Keratinocyte (primary cell): ENCODE measurements at regions not wholly inside any gene's neighbourhood (a gene's known extent, or its start where the extent isn't known, plus 50 kb on each side); places are given as distances from the start of the nearest gene placed in this dataset.

Source experiments
- DNase-seq: peaks from one replicate; pipeline ENCODE4 v3.0.0-alpha.2; 2011; ENCODE audit warnings: low read depth, missing footprints, low spot score
- FAIRE-seq: peaks from 2 replicates; lab custom pipeline; 2011; peaks lifted over from hg19 to GRCh38; lab: Jason Lieb, UNC
- H2AFZ ChIP-seq: 2 replicates; pipeline ENCODE4 v1.6.0; 2012; ENCODE audit warnings: low read length, control low read depth, inconsistent platforms; ENCODE audit not compliant: control insufficient read depth
- H3K27ac ChIP-seq: 2 replicates; pipeline ENCODE4 v1.5.1; 2011; ENCODE audit warnings: low read length; ENCODE audit not compliant: control insufficient read depth, insufficient read depth
- H3K27me3 ChIP-seq: 3 replicates; pipeline ENCODE4 v1.6.0; 2011; ENCODE audit warnings: low read length; ENCODE audit not compliant: control insufficient read depth, insufficient read depth; ENCODE audit errors: extremely low read depth
- H3K36me3 ChIP-seq, 2 experiments: 2 replicates in 1 of 2; 3 replicates in 1 of 2; pipeline ENCODE4 v1.5.1; 2011; ENCODE audit warnings: low read length in 2 of 2, mild to moderate bottlenecking in 1 of 2; ENCODE audit not compliant: control insufficient read depth in 2 of 2, insufficient read depth in 2 of 2; ENCODE audit errors: extremely low read depth in 1 of 2
- H3K4me1 ChIP-seq: 3 replicates; pipeline ENCODE4 v1.5.1; 2011; ENCODE audit warnings: low read length; ENCODE audit not compliant: control insufficient read depth, insufficient read depth; ENCODE audit errors: extremely low read depth
- H3K4me2 ChIP-seq: 3 replicates; pipeline ENCODE4 v1.6.0; 2011; ENCODE audit warnings: low read depth, low read length; ENCODE audit not compliant: control insufficient read depth, insufficient read depth; ENCODE audit errors: extremely low read depth
- H3K4me3 ChIP-seq, 3 experiments: fragments of 200-600 bp in 1 of 3; sonication (generic) in 1 of 3; 2 replicates in 2 of 3; 3 replicates in 1 of 3; pipeline ENCODE4 v1.5.1; 2011 to 2016; ENCODE audit warnings: low read length in 3 of 3, mild to moderate bottlenecking in 3 of 3, control low read depth in 2 of 3, inconsistent platforms in 1 of 3, low read depth in 1 of 3, mixed read lengths in 1 of 3, mixed run types in 1 of 3, moderate library complexity in 1 of 3; ENCODE audit not compliant: control insufficient read depth in 2 of 3, insufficient read depth in 2 of 3; ENCODE audit errors: extremely low read depth in 1 of 3
- H3K79me2 ChIP-seq: 2 replicates; pipeline ENCODE4 v1.6.0; 2012; ENCODE audit warnings: low read length; ENCODE audit not compliant: control insufficient read depth, insufficient read depth
- H3K9ac ChIP-seq: 3 replicates; pipeline ENCODE4 v1.6.0; 2011; ENCODE audit warnings: low read length; ENCODE audit not compliant: control insufficient read depth, insufficient read depth; ENCODE audit errors: extremely low read depth
- H3K9me1 ChIP-seq: 3 replicates; pipeline ENCODE4 v1.6.0; 2011; ENCODE audit warnings: low read length; ENCODE audit not compliant: control insufficient read depth, insufficient read depth; ENCODE audit errors: extremely low read depth
- H3K9me3 ChIP-seq: 2 replicates; pipeline ENCODE4 v1.5.1; 2012; ENCODE audit warnings: low read depth, low read length; ENCODE audit not compliant: control insufficient read depth
- H4K20me1 ChIP-seq: 3 replicates; pipeline ENCODE4 v1.6.0; 2011; ENCODE audit warnings: low read length; ENCODE audit not compliant: control insufficient read depth, insufficient read depth; ENCODE audit errors: extremely low read depth
- EZH2 ChIP-seq: IDR thresholded peaks from one replicate; pipeline ENCODE4 v1.6.1; 2012; ENCODE audit warnings: inconsistent platforms, mild to moderate bottlenecking, low read length, moderate library complexity
- dilution Hi-C: fragments of 300-500 bp; cut with MboI; formaldehyde crosslinking; loops from one replicate; pipeline ENCODE4 v1.7.0; 2020; ENCODE audit warnings: low sequenced_read_pairs; ENCODE audit not compliant: extremely low pct_ligation_motif_present
- TF ChIP-seq, protein P1 (sequence below), 3 experiments: IDR thresholded peaks in 1 of 3; conservative IDR thresholded peaks in 1 of 3; optimal IDR thresholded peaks in 1 of 3; 2 replicates in 2 of 3; 3 replicates in 1 of 3; pipeline versions ENCODE3 to v1.5.1; 2011; ENCODE audit warnings: low read length in 3 of 3, mild to moderate bottlenecking in 3 of 3, moderate library complexity in 2 of 3, control low read depth in 1 of 3, inconsistent platforms in 1 of 3; ENCODE audit not compliant: insufficient read depth in 2 of 3; ENCODE audit errors: extremely low read depth in 1 of 3

DNA sequence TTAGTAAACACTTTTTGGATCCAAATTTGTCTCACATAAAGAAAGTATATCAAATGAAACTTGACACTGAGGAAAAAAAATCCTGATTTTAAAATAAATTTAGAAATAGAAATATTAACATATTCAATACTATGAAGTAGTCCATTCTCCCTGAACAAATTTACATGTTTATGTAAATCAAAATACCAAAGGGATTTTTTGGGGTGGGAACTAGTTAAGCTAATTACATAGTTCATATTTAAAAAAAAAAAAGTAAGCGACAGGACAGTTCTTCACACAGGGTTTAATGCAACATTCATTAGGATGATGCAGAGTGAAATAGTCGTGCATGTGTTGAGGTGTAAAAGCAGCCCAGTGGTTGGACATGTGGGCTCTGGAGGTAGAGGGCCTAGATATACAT is 433.5 kb upstream of the B3GALT2 start:
- Histone ChIP-seq H3K9ac (no peak overlapping the region), H3K79me2 (no peaks in the 10 kb centered on the region), H3K36me3 (no peaks in the 10 kb centered on the region), H3K27me3 (no peaks in the 10 kb centered on the region), H3K4me1 (no peaks in the 10 kb centered on the region), H3K27ac (no peak overlapping the region), H3K9me3 (no peaks in the 10 kb centered on the region), H2AFZ (no peak overlapping the region), H3K9me1 (no peaks in the 10 kb centered on the region), H3K4me3 (no peak overlapping the region), H3K4me2 (no peak overlapping the region), H4K20me1 (no peaks in the 10 kb centered on the region)
- FAIRE-seq (no peak), DNase-seq (no peak)
- no peak for TF ChIP-seq EZH2
- TF ChIP-seq, protein P1, sequence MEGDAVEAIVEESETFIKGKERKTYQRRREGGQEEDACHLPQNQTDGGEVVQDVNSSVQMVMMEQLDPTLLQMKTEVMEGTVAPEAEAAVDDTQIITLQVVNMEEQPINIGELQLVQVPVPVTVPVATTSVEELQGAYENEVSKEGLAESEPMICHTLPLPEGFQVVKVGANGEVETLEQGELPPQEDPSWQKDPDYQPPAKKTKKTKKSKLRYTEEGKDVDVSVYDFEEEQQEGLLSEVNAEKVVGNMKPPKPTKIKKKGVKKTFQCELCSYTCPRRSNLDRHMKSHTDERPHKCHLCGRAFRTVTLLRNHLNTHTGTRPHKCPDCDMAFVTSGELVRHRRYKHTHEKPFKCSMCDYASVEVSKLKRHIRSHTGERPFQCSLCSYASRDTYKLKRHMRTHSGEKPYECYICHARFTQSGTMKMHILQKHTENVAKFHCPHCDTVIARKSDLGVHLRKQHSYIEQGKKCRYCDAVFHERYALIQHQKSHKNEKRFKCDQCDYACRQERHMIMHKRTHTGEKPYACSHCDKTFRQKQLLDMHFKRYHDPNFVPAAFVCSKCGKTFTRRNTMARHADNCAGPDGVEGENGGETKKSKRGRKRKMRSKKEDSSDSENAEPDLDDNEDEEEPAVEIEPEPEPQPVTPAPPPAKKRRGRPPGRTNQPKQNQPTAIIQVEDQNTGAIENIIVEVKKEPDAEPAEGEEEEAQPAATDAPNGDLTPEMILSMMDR (optimal IDR thresholded peaks at IDR 0.05 in 1 of 3, IDR thresholded peaks at IDR 0.05 in 1 of 3, conservative IDR thresholded peaks at IDR 0.05 in 1 of 3; ENCODE audit: extremely low read depth in 1 of 3, insufficient read depth in 2 of 3, low read length in 3 of 3) = no peak
- dilution Hi-C loops = no loop called here

DNA sequence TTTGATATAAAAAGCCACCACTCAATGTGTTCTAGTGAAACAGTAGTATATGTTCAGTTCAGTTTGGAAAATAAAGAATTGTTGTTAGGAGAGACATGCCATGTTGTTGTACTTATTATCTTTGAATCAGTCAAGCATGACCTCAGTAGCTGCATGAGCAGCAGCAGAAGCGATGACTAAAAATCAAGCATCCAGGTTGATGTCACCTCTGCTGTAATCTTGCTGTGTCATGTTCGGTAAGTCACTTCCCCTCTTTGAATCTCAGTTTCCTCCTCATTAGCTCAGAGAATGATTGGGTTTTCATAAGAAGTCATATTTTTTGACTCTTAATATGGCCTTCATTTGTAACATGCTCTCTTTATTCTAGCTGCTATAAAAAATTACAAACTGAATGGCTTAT is 428.4 kb upstream of the B3GALT2 start:
- no peaks in the 10 kb centered on the region for H3K4me1 ChIP-seq
- TF ChIP-seq EZH2 = no peak
- TF ChIP-seq, protein P1 (optimal IDR thresholded peaks at IDR 0.05 in 1 of 3, IDR thresholded peaks at IDR 0.05 in 1 of 3, conservative IDR thresholded peaks at IDR 0.05 in 1 of 3; ENCODE audit: extremely low read depth in 1 of 3, insufficient read depth in 2 of 3, low read length in 3 of 3) = no peak
- no peak overlapping the region for H3K27ac ChIP-seq
- no peak overlapping the region for H3K4me2 ChIP-seq
- H3K27me3 ChIP-seq = no peaks in the 10 kb centered on the region
- no peaks in the 10 kb centered on the region for H3K9me1 ChIP-seq
- no peaks in the 10 kb centered on the region for H3K36me3 ChIP-seq
- H3K4me3 ChIP-seq = no peak overlapping the region
- H2AFZ ChIP-seq = no peak overlapping the region
- no peaks in the 10 kb centered on the region for H4K20me1 ChIP-seq
- no peak overlapping the region for H3K9ac ChIP-seq
- no peaks in the 10 kb centered on the region for H3K79me2 ChIP-seq
- H3K9me3 ChIP-seq = no peaks in the 10 kb centered on the region
- DNase-seq (no peak), FAIRE-seq (peak; percentile 61)
- dilution Hi-C loops = no loop called here
